Transverse colon (tissue), 4 donors: ENCODE measurements at regions not wholly inside any gene's neighbourhood (a gene's known extent, or its start where the extent isn't known, plus 50 kb on each side); places are given as distances from the start of the nearest gene placed in this dataset.

ENCODE experiments used
- EP300 ChIP-seq: sonication (generic); formaldehyde crosslinking; IDR thresholded peaks from one replicate; pipeline ENCODE4 v1.6.1; 2017; ENCODE audit warnings: antibody characterized with exemption, low read depth
- POLR2A ChIP-seq: fragments of 450-650 bp; IDR thresholded peaks from one replicate; pipeline ENCODE4 v1.6.1; 2016; ENCODE audit warnings: antibody characterized with exemption, mild to moderate bottlenecking, moderate library complexity
- POLR2AphosphoS5 ChIP-seq, 3 donors: sonication (generic); formaldehyde crosslinking; IDR thresholded peaks; one replicate each; pipeline ENCODE4 v1.6.1; 2016; ENCODE audit warnings: antibody characterized with exemption in 3 of 3
- TF ChIP-seq, protein P1 (sequence below), 5 experiments: fragments of 200-600 bp in 3 of 5; fragments of 450-650 bp in 2 of 5; sonication (generic) in 3 of 5; IDR thresholded peaks; 1 replicate in 2 of 5; 2 replicates in 3 of 5; pipeline ENCODE4 v1.5.1; 2016 to 2017; ENCODE audit warnings: antibody characterized with exemption in 5 of 5, inconsistent platforms in 3 of 5, mild to moderate bottlenecking in 2 of 5, moderate library complexity in 1 of 5

DNA sequence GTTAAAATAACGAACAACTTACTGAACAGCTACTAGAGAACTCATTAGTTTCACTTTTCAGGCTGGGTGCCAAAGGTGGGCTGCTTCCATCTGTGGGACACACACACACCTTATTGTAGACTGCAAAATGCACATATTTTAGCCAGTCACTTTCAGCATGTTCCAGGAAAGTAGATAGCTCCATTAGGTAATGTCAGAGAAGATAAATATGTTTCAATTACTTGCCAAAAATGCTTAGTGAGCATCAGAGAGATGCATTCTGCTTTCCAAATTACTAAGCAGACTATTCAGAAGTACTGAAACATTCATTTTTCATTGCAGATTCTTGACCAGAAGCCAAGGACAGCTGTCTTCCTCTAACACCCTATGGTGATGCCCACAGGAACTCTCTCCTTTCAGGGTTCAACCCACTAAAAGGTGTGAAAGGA lies 56.2 kb upstream of the APC start:
- TF ChIP-seq, protein P1, sequence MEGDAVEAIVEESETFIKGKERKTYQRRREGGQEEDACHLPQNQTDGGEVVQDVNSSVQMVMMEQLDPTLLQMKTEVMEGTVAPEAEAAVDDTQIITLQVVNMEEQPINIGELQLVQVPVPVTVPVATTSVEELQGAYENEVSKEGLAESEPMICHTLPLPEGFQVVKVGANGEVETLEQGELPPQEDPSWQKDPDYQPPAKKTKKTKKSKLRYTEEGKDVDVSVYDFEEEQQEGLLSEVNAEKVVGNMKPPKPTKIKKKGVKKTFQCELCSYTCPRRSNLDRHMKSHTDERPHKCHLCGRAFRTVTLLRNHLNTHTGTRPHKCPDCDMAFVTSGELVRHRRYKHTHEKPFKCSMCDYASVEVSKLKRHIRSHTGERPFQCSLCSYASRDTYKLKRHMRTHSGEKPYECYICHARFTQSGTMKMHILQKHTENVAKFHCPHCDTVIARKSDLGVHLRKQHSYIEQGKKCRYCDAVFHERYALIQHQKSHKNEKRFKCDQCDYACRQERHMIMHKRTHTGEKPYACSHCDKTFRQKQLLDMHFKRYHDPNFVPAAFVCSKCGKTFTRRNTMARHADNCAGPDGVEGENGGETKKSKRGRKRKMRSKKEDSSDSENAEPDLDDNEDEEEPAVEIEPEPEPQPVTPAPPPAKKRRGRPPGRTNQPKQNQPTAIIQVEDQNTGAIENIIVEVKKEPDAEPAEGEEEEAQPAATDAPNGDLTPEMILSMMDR (IDR thresholded peaks at IDR 0.05), result no peak
- TF ChIP-seq EP300 (no peak), POLR2A (no peak), POLR2AphosphoS5 (IDR thresholded peaks at IDR 0.05) (no peak)
